CD14-positive monocyte (primary cell): ENCODE measurements at regions not wholly inside any gene's neighbourhood (a gene's known extent, or its start where the extent isn't known, plus 50 kb on each side); places are given as distances from the start of the nearest gene placed in this dataset.
"Not testable (repeated sequence)": the region's sequence is repeated elsewhere in the genome, so short reads cannot be mapped to it uniquely, and the experiment has no call there.

Experiments used
- DNase-seq, 3 donors: peaks; one replicate each; pipeline ENCODE4 v3.0.0-alpha.2; 2011 to 2022
- H2AFZ ChIP-seq: 2 replicates; pipeline ENCODE4 v1.6.0; 2012; ENCODE audit warnings: mild to moderate bottlenecking, low read depth, low read length, inconsistent platforms; ENCODE audit not compliant: insufficient read depth, poor library complexity, severe bottlenecking
- H3K27ac ChIP-seq, 2 donors: 1 replicate in 1 of 2; 2 replicates in 1 of 2; pipeline ENCODE4 v1.5.1; 2012 to 2013; ENCODE audit warnings: low read length in 2 of 2, control low read depth in 1 of 2, inconsistent platforms in 1 of 2, low read depth in 1 of 2, mild to moderate bottlenecking in 1 of 2
- H3K27me3 ChIP-seq, 2 donors: one replicate each; pipeline versions ENCODE4 v1.6.0 to v1.6.1; 2011 to 2013; ENCODE audit warnings: low read length in 2 of 2; ENCODE audit not compliant: control insufficient read depth in 2 of 2, insufficient read depth in 2 of 2
- H3K36me3 ChIP-seq, 2 donors: replicated peaks in 1 of 2; 1 replicate in 1 of 2; 2 replicates in 1 of 2; pipeline versions ENCODE4 v1.5.1 to v1.6.1; 2012 to 2013; ENCODE audit warnings: low read length in 2 of 2, control low read depth in 1 of 2, inconsistent platforms in 1 of 2, mild to moderate bottlenecking in 1 of 2; ENCODE audit not compliant: insufficient read depth in 2 of 2, control insufficient read depth in 1 of 2
- H3K4me1 ChIP-seq, 2 donors: 1 replicate in 1 of 2; 2 replicates in 1 of 2; pipeline versions ENCODE4 v1.5.1 to v1.6.1; 2012 to 2013; ENCODE audit warnings: low read length in 2 of 2, control low read depth in 1 of 2, inconsistent platforms in 1 of 2, mild to moderate bottlenecking in 1 of 2, moderate library complexity in 1 of 2; ENCODE audit not compliant: insufficient read depth in 2 of 2, control insufficient read depth in 1 of 2
- H3K4me2 ChIP-seq: replicated peaks from 2 replicates; pipeline ENCODE3; 2012; ENCODE audit warnings: low read length, moderate library complexity, mild to moderate bottlenecking; ENCODE audit not compliant: poor library complexity, severe bottlenecking; ENCODE audit errors: extremely low read depth
- H3K4me3 ChIP-seq, 3 experiments: fragments of 200-600 bp in 1 of 3; sonication (generic) in 1 of 3; replicated peaks in 1 of 3; 1 replicate in 2 of 3; 2 replicates in 1 of 3; pipeline ENCODE4 v1.5.1; 2011 to 2013; ENCODE audit warnings: low read length in 3 of 3, mild to moderate bottlenecking in 3 of 3, control low read depth in 2 of 3, low read depth in 2 of 3, inconsistent platforms in 1 of 3, moderate library complexity in 1 of 3
- H3K79me2 ChIP-seq: 2 replicates; pipeline ENCODE4 v1.6.0; 2012; ENCODE audit warnings: mild to moderate bottlenecking, control low read depth, inconsistent platforms, low read length, moderate library complexity; ENCODE audit not compliant: insufficient read depth
- H3K9ac ChIP-seq: 2 replicates; pipeline ENCODE4 v1.6.0; 2017; ENCODE audit warnings: low read length, mild to moderate bottlenecking; ENCODE audit not compliant: insufficient read depth, poor library complexity, severe bottlenecking
- H3K9me3 ChIP-seq, 2 donors: replicated peaks in 1 of 2; 1 replicate in 1 of 2; 2 replicates in 1 of 2; pipeline versions ENCODE4 v1.5.1 to v1.6.1; 2012 to 2013; ENCODE audit warnings: low read length in 2 of 2, control low read depth in 1 of 2; ENCODE audit not compliant: control insufficient read depth in 1 of 2, insufficient read depth in 1 of 2
- H4K20me1 ChIP-seq: 2 replicates; pipeline ENCODE4 v1.6.0; 2012; ENCODE audit warnings: mild to moderate bottlenecking, low read length, control low read depth, moderate library complexity; ENCODE audit not compliant: insufficient read depth
- H3K27ac Mint-ChIP-seq, 7 donors: one replicate each; pipeline ENCODE4 v1.8.0; 2020; ENCODE audit warnings: mild to moderate bottlenecking in 7 of 7, mixed read lengths in 7 of 7, moderate library complexity in 6 of 7, inconsistent platforms in 2 of 7
- H3K27me3 Mint-ChIP-seq, 3 donors: one replicate each; pipeline ENCODE4 v1.8.0; 2021 to 2022; ENCODE audit warnings: low read depth in 3 of 3, mild to moderate bottlenecking in 3 of 3, mixed read lengths in 3 of 3, moderate library complexity in 3 of 3, inconsistent platforms in 1 of 3
- H3K36me3 Mint-ChIP-seq, 2 donors: one replicate each; pipeline ENCODE4 v1.8.0; 2020; ENCODE audit warnings: mixed read lengths in 2 of 2, inconsistent platforms in 1 of 2, mild to moderate bottlenecking in 1 of 2
- H3K4me1 Mint-ChIP-seq: one replicate; pipeline ENCODE4 v1.8.0; 2020; ENCODE audit warnings: mild to moderate bottlenecking, mixed read lengths
- H3K4me3 Mint-ChIP-seq, 2 donors: one replicate each; pipeline ENCODE4 v1.8.0; 2020; ENCODE audit warnings: mild to moderate bottlenecking in 2 of 2, mixed read lengths in 2 of 2, moderate library complexity in 1 of 2
- H3K9me3 Mint-ChIP-seq, 7 donors: one replicate each; pipeline ENCODE4 v1.8.0; 2020 to 2022; ENCODE audit warnings: mixed read lengths in 7 of 7, mild to moderate bottlenecking in 6 of 7, moderate library complexity in 6 of 7, inconsistent platforms in 2 of 7
- WGBS: methylation state at CpG from one replicate; pipeline ENCODE4 v1.1.5; 2013; ENCODE audit warnings: missing lambda C conversion rate; ENCODE audit not compliant: insufficient coverage; 5-methylcytosine and 5-hydroxymethylcytosine counted together
- intact Hi-C, 2 donors: fragments of 100-400 bp; cut with micrococcal nuclease; formaldehyde crosslinking; loops; one replicate each; pipeline versions ENCODE4 v1.15.0 to v1.15.1; 2023

GRCh38 chr2:91773810-91774209, 3082.3 kb downstream of the RPIA start:
- peaks cover 9 to 11% of the 10 kb centered on the region in 2 donors for H3K4me1 ChIP-seq
- H3K27me3 Mint-ChIP-seq, H3K27me3 ChIP-seq, H3K9ac ChIP-seq, H3K9me3 Mint-ChIP-seq, H3K4me2 ChIP-seq, H3K4me3 Mint-ChIP-seq, H3K27ac ChIP-seq, H4K20me1 ChIP-seq, H3K79me2 ChIP-seq, intact Hi-C loops, H3K9me3 ChIP-seq, H3K4me3 ChIP-seq, H3K36me3 ChIP-seq, DNase-seq, H3K36me3 Mint-ChIP-seq, H2AFZ ChIP-seq: not testable (repeated sequence)
- no CpG with 5 or more reads among the region's 9 CpGs for WGBS
- Mint-ChIP-seq H3K4me1 (peaks cover 22% of the 10 kb centered on the region), H3K27ac (peak overlapping the region in 5 of 7 donors; percentile 53 to 91 (median 81))

- H3K4me3 Mint-ChIP-seq, H3K9me3 Mint-ChIP-seq, H3K4me1 ChIP-seq, H3K9me3 ChIP-seq, H3K27me3 ChIP-seq, H2AFZ ChIP-seq, H4K20me1 ChIP-seq, H3K79me2 ChIP-seq, H3K27ac ChIP-seq, H3K27me3 Mint-ChIP-seq, H3K36me3 ChIP-seq, H3K4me2 ChIP-seq, H3K27ac Mint-ChIP-seq, H3K36me3 Mint-ChIP-seq, H3K4me3 ChIP-seq, H3K9ac ChIP-seq, intact Hi-C loops, DNase-seq: not testable (repeated sequence)
- H3K4me1 Mint-ChIP-seq: peaks cover 13% of the 10 kb centered on the region
- WGBS: 94% methylated on average over 2 of the region's 4 CpGs
Observed at GRCh38 chr2:91775193-91775592, 3083.7 kb downstream of the RPIA start.

- H3K27ac Mint-ChIP-seq, H3K9ac ChIP-seq, H3K9me3 ChIP-seq, H3K4me3 Mint-ChIP-seq, intact Hi-C loops, H3K4me2 ChIP-seq, DNase-seq, H3K4me1 Mint-ChIP-seq, H3K36me3 Mint-ChIP-seq, H2AFZ ChIP-seq, H3K79me2 ChIP-seq, H4K20me1 ChIP-seq, H3K27me3 ChIP-seq, H3K4me1 ChIP-seq, H3K27ac ChIP-seq, H3K4me3 ChIP-seq, H3K36me3 ChIP-seq: not testable (repeated sequence)
- WGBS: 95% methylated on average over 4 of the region's 14 CpGs
- H3K27me3 Mint-ChIP-seq: peaks cover 0 to 11% (median 10%) of the 10 kb centered on the region in 3 donors
- H3K9me3 Mint-ChIP-seq: peaks cover 0 to 10% (median 6%) of the 10 kb centered on the region in 7 donors
Observed at GRCh38 chr2:91780324-91780723, 3088.9 kb downstream of the RPIA start.

DNA sequence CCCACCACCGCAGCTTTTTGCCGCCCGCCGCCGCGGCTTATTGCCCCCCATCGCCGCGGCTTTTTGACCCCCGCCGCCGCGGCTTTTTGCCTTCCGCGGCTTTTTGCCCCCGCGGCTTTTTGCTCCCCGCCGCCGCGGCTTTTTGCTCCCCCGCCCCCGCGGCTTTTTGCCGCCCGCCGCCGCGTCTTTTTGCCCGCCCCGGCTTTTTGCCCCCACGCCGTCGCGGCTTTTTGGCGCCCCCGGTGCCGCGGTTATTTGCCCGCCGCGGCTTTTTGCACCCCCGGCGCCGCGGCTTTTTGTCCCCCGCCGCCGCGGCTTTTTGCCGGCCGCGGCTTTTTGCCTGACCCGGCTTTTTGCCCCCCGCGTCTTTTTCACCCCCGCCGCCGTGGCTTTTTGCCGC, 3061.8 kb upstream of the TEKT4 start:
- H3K27ac ChIP-seq, H3K4me3 Mint-ChIP-seq, H3K9me3 ChIP-seq, H3K36me3 ChIP-seq, H3K4me2 ChIP-seq, H2AFZ ChIP-seq, H3K9ac ChIP-seq, H4K20me1 ChIP-seq, H3K4me1 Mint-ChIP-seq, H3K27ac Mint-ChIP-seq, H3K27me3 ChIP-seq, DNase-seq, H3K27me3 Mint-ChIP-seq, H3K79me2 ChIP-seq, H3K4me1 ChIP-seq, intact Hi-C loops, H3K9me3 Mint-ChIP-seq, H3K36me3 Mint-ChIP-seq: not testable (repeated sequence)
- H3K4me3 ChIP-seq: peak overlapping the region in 1 of 3 experiments; percentile 23
- WGBS: no CpG with 5 or more reads among the region's 60 CpGs
